GM12878 (cell line): ENCODE measurements at regions not wholly inside any gene's neighbourhood (a gene's known extent, or its start where the extent isn't known, plus 50 kb on each side); places are given as distances from the start of the nearest gene placed in this dataset.

ENCODE experiments used
- ATAC-seq: fragments of 200-7000 bp; cut with Tn5 transposase; 3 replicates; pipeline ENCODE4 v1.9.1; 2020; ENCODE audit warnings: mild to moderate bottlenecking, moderate library complexity
- BruUV-seq: library from RNA; stranded (reverse); fragments of 400-500 nt; replicated peaks from 2 replicates; lab custom pipeline; 2021; lab: Mats Ljungman, UMichigan
- CTCF ChIA-PET: fragments of 300-600 bp; sonication (Branson Sonifier 250); formaldehyde crosslinking; extraction: SDS; loops from one replicate; lab custom pipeline; 2021; ENCODE audit warnings: inconsistent platforms; lab: Yijun Ruan, JAX
- POLR2A ChIA-PET: fragments of 350-600 bp; formaldehyde crosslinking; extraction: SDS; loops from one replicate; lab custom pipeline; 2021; ENCODE audit warnings: inconsistent platforms; lab: Charles Lee
- RAD21 ChIA-PET: fragments of 300-600 bp; sonication (Branson Sonifier 250); formaldehyde crosslinking; loops from one replicate; lab custom pipeline; 2023; ENCODE audit warnings: antibody characterized with exemption; ENCODE audit not compliant: unreplicated experiment; lab: Charles Lee
- SMC1A ChIA-PET: fragments of 300-600 bp; sonication (Branson Sonifier 250); formaldehyde crosslinking; loops from one replicate; lab custom pipeline; 2023; ENCODE audit not compliant: unreplicated experiment, uncharacterized antibody; lab: Charles Lee
- DNase-seq: peaks from one replicate; pipeline ENCODE4 v3.0.0-alpha.2; 2011; ENCODE audit warnings: low read depth, low spot score
- FAIRE-seq: peaks from 3 replicates; lab custom pipeline; 2011; peaks lifted over from hg19 to GRCh38; lab: Jason Lieb, UNC
- H2AFZ ChIP-seq: 2 replicates; pipeline ENCODE4 v1.6.0; 2011; ENCODE audit warnings: low read depth, low read length, control low read depth; ENCODE audit not compliant: control insufficient read depth
- H3K27ac ChIP-seq: 2 replicates; pipeline ENCODE4 v1.5.1; 2011; ENCODE audit warnings: control low read depth; ENCODE audit not compliant: control insufficient read depth, insufficient read depth
- H3K27me3 ChIP-seq, 2 experiments: replicated peaks in 1 of 2; 2 replicates each; pipeline versions ENCODE4 v1.6.0 to v1.6.1; 2011; ENCODE audit warnings: low read length in 1 of 2; ENCODE audit not compliant: control insufficient read depth in 2 of 2, insufficient read depth in 2 of 2
- H3K36me3 ChIP-seq, 2 experiments: 2 replicates each; pipeline ENCODE4 v1.5.1; 2011; ENCODE audit warnings: low read length in 1 of 2; ENCODE audit not compliant: control insufficient read depth in 2 of 2, insufficient read depth in 2 of 2
- H3K4me1 ChIP-seq: 2 replicates; pipeline ENCODE4 v1.6.1; 2011; ENCODE audit warnings: mild to moderate bottlenecking, low read length, moderate library complexity, mixed read lengths; ENCODE audit not compliant: control insufficient read depth, insufficient read depth
- H3K4me2 ChIP-seq: 2 replicates; pipeline ENCODE4 v1.6.0; 2011; ENCODE audit warnings: control low read depth; ENCODE audit not compliant: control insufficient read depth, insufficient read depth
- H3K4me3 ChIP-seq: fragments of 200-600 bp; sonication (generic); 2 replicates; pipeline ENCODE4 v1.5.1; 2016
- H3K79me2 ChIP-seq: 2 replicates; pipeline ENCODE4 v1.6.0; 2011; ENCODE audit warnings: low read length; ENCODE audit not compliant: control insufficient read depth, insufficient read depth
- H3K9ac ChIP-seq: 2 replicates; pipeline ENCODE4 v1.8.0; 2011; ENCODE audit warnings: low read length, control low read depth, mixed read lengths; ENCODE audit not compliant: control insufficient read depth, insufficient read depth
- H3K9me3 ChIP-seq: replicated peaks from 3 replicates; pipeline ENCODE4 v1.5.1; 2011; ENCODE audit warnings: mild to moderate bottlenecking, low read length; ENCODE audit not compliant: control insufficient read depth, insufficient read depth
- H4K20me1 ChIP-seq: 2 replicates; pipeline ENCODE4 v1.6.0; 2011; ENCODE audit not compliant: control insufficient read depth, insufficient read depth
- HCFC1 ChIP-seq: fragments of 150-350 bp; IDR thresholded peaks from 2 replicates; pipeline ENCODE4 v1.6.1; 2014; ENCODE audit warnings: low read length
- MTA3 ChIP-seq: IDR thresholded peaks from 2 replicates; pipeline ENCODE4 v1.6.1; 2012; ENCODE audit warnings: low read length, inconsistent platforms, borderline replicate concordance
- NFYA ChIP-seq: IDR thresholded peaks from 2 replicates; pipeline ENCODE4 v1.6.1; 2011; ENCODE audit warnings: low read depth, mild to moderate bottlenecking, low read length, improper control_type of control experiment, borderline replicate concordance
- RELA ChIP-seq: fragments of 450-650 bp; IDR thresholded peaks from 2 replicates; pipeline ENCODE4 v1.8.0; 2014; ENCODE audit warnings: borderline replicate concordance; ENCODE audit not compliant: partially characterized antibody
- RFX5 ChIP-seq: IDR thresholded peaks from 2 replicates; pipeline ENCODE4 v1.6.1; 2011; ENCODE audit warnings: low read depth, low read length, improper control_type of control experiment
- SREBF2 ChIP-seq: IDR thresholded peaks from 2 replicates; pipeline ENCODE4 v1.6.1; 2012; ENCODE audit warnings: mild to moderate bottlenecking, low read length
- STAT3 ChIP-seq: IDR thresholded peaks from 2 replicates; pipeline ENCODE4 v1.6.1; 2011; ENCODE audit warnings: low read depth, low read length, improper control_type of control experiment
- ZZZ3 ChIP-seq: IDR thresholded peaks from 2 replicates; pipeline ENCODE4 v1.6.1; 2011; ENCODE audit warnings: low read depth; ENCODE audit not compliant: control insufficient read depth, insufficient read length
- WGBS: methylation state at CpG from one replicate; pipeline ENCODE4 v1.1.6; 2016; ENCODE audit warnings: low lambda C conversion rate; ENCODE audit not compliant: insufficient replicate concordance, insufficient coverage; ENCODE audit errors: missing lambda C conversion rate; 5-methylcytosine and 5-hydroxymethylcytosine counted together
- in situ Hi-C: fragments of 300-500 bp; cut with MboI; formaldehyde crosslinking; loops from 9 replicates; pipeline ENCODE4 v1.14.3; 2018; ENCODE audit warnings: mixed read lengths
- intact Hi-C: fragments of 100-400 bp; cut with micrococcal nuclease; formaldehyde crosslinking; loops from one replicate; pipeline ENCODE4 v1.14.2; 2022; ENCODE audit not compliant: unreplicated experiment
- TF ChIP-seq, protein P1 (sequence below): fragments of 450-650 bp; IDR thresholded peaks from 2 replicates; pipeline ENCODE4 v1.6.1; 2018; ENCODE audit warnings: borderline replicate concordance, mild to moderate bottlenecking; ENCODE audit not compliant: partially characterized antibody

DNA sequence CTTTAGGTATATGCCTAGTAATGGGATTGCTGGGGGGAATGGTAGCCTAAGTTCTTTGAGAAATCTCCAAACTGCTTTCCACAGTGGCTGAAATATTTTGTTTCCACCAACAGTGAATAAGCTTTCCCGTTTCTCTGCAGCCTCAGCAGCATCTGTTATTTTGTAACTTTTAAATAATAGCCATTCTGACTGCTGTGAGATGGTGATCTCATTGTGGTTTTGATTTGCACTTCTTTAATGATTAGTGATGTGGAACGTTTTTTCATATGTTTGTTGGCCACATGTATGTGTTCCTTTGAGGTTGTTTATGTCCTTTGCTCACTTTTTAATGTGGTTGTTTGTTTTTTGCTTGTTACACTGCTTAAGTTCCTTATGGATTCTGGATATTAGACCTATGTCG is 237.4 kb downstream of the CENPF start:
- Histone ChIP-seq H3K4me2 (no peak overlapping the region), H3K4me3 (no peak overlapping the region), H2AFZ (no peak overlapping the region), H3K27ac (no peak overlapping the region), H3K4me1 (no peaks in the 10 kb centered on the region), H3K36me3 (no peaks in the 10 kb centered on the region), H3K79me2 (no peaks in the 10 kb centered on the region), H3K9me3 (no peaks in the 10 kb centered on the region), H3K9ac (no peak overlapping the region), H3K27me3 (no peaks in the 10 kb centered on the region; a peak in 1 of 4 replicates), H4K20me1 (no peaks in the 10 kb centered on the region)
- POLR2A ChIA-PET: no interaction called here
- RAD21 ChIA-PET: no interaction called here
- DNase-seq (no peak), FAIRE-seq (no peak), ATAC-seq (no peak)
- intact Hi-C loops: no loop called here
- CTCF ChIA-PET: no interaction called here
- SMC1A ChIA-PET: no interaction called here
- 31% methylated on average over 3 of the region's 3 CpGs for WGBS
- TF ChIP-seq SREBF2: no peak
- no peak for TF ChIP-seq NFYA
- TF ChIP-seq RELA: no peak
- TF ChIP-seq RFX5: no peak
- no peak for TF ChIP-seq MTA3
- no peak for TF ChIP-seq STAT3
- no peak for TF ChIP-seq HCFC1
- TF ChIP-seq, protein P1, sequence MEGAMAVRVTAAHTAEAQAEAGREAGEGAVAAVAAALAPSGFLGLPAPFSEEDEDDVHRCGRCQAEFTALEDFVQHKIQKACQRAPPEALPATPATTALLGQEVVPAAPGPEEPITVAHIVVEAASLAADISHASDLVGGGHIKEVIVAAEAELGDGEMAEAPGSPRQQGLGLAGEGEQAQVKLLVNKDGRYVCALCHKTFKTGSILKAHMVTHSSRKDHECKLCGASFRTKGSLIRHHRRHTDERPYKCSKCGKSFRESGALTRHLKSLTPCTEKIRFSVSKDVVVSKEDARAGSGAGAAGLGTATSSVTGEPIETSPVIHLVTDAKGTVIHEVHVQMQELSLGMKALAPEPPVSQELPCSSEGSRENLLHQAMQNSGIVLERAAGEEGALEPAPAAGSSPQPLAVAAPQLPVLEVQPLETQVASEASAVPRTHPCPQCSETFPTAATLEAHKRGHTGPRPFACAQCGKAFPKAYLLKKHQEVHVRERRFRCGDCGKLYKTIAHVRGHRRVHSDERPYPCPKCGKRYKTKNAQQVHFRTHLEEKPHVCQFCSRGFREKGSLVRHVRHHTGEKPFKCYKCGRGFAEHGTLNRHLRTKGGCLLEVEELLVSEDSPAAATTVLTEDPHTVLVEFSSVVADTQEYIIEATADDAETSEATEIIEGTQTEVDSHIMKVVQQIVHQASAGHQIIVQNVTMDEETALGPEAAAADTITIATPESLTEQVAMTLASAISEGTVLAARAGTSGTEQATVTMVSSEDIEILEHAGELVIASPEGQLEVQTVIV: no peak
- TF ChIP-seq ZZZ3: no peak
- BruUV-seq: no TSS peak
- in situ Hi-C loops: no loop called here
